Transverse colon (tissue), 4 donors: ENCODE measurements at regions not wholly inside any gene's neighbourhood (a gene's known extent, or its start where the extent isn't known, plus 50 kb on each side); places are given as distances from the start of the nearest gene placed in this dataset.

Experiments used
- DNase-seq: peaks from one replicate; pipeline ENCODE4 v3.0.0-alpha.2; 2019
- H3K27ac ChIP-seq, 4 donors: fragments of 200-600 bp; sonication (generic); 2 replicates each; pipeline ENCODE4 v1.5.1; 2016 to 2018; ENCODE audit warnings: inconsistent platforms in 4 of 4
- H3K27me3 ChIP-seq: fragments of 200-600 bp; sonication (generic); 2 replicates; pipeline ENCODE4 v1.5.1; 2017; ENCODE audit warnings: inconsistent platforms
- H3K36me3 ChIP-seq, 4 donors: fragments of 200-600 bp; sonication (generic); 2 replicates each; pipeline ENCODE4 v1.5.1; 2017 to 2019; ENCODE audit warnings: inconsistent platforms in 4 of 4
- H3K4me1 ChIP-seq, 4 donors: fragments of 200-600 bp; sonication (generic); 2 replicates each; pipeline ENCODE4 v1.5.1; 2017 to 2020; ENCODE audit warnings: inconsistent platforms in 4 of 4
- H3K4me3 ChIP-seq, 4 donors: fragments of 200-600 bp; sonication (generic); 1 replicate in 1 of 4; 2 replicates in 3 of 4; pipeline versions ENCODE4 v1.5.1 to v1.6.1; 2017 to 2019; ENCODE audit warnings: inconsistent platforms in 4 of 4
- H3K9me3 ChIP-seq, 2 donors: fragments of 200-600 bp; sonication (generic); 2 replicates each; pipeline ENCODE4 v1.5.1; 2017 to 2019; ENCODE audit warnings: inconsistent platforms in 2 of 2
- CTCF ChIP-seq, 5 experiments: fragments of 200-600 bp in 3 of 5; fragments of 450-650 bp in 2 of 5; sonication (generic) in 3 of 5; IDR thresholded peaks; 1 replicate in 2 of 5; 2 replicates in 3 of 5; pipeline ENCODE4 v1.5.1; 2016 to 2017; ENCODE audit warnings: antibody characterized with exemption in 5 of 5, inconsistent platforms in 3 of 5, mild to moderate bottlenecking in 2 of 5, moderate library complexity in 1 of 5
- EP300 ChIP-seq: sonication (generic); formaldehyde crosslinking; IDR thresholded peaks from one replicate; pipeline ENCODE4 v1.6.1; 2017; ENCODE audit warnings: antibody characterized with exemption, low read depth
- POLR2A ChIP-seq: fragments of 450-650 bp; IDR thresholded peaks from one replicate; pipeline ENCODE4 v1.6.1; 2016; ENCODE audit warnings: antibody characterized with exemption, mild to moderate bottlenecking, moderate library complexity
- POLR2AphosphoS5 ChIP-seq, 3 donors: sonication (generic); formaldehyde crosslinking; IDR thresholded peaks; one replicate each; pipeline ENCODE4 v1.6.1; 2016; ENCODE audit warnings: antibody characterized with exemption in 3 of 3
- WGBS, 2 donors: methylation state at CpG; one replicate each; pipeline ENCODE4 v1.1.5; 2018; ENCODE audit warnings: low coverage in 1 of 2; 5-methylcytosine and 5-hydroxymethylcytosine counted together
- in situ Hi-C, 4 donors: fragments of 200-750 bp; cut with MboI; loops; one replicate each; pipeline versions ENCODE4 v1.15.0 to v1.15.1; 2017; ENCODE audit warnings: low sequenced_read_pairs in 3 of 4, low pct_ligation_motif_present in 1 of 4, low pct_unique_long_range_greater_than_20kb in 1 of 4
- intact Hi-C: fragments of 100-400 bp; cut with DNase I; formaldehyde crosslinking; loops from one replicate; pipeline ENCODE4 v1.15.1; 2023; ENCODE audit warnings: low total_unique reads

DNA sequence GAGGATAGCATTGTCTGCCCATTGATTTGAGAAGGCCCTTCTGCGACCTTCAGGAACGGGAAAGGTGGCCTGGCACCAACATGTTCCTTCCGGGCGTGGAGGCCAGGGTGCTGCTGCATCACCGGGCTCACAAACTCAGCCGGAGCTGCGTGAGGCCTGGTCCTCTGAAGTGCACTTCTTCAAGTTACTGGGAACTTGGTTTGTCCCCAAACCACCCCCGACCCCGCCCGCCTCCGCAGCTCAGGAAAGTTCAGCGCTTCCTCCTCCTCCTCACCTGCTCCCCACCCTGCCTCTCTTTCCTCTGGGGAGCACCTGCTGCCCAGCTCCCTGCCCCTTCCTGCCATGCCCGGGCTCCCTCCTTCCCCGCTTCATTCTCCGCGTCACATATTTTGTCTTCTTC lies 116.0 kb upstream of the LRPAP1 start:
- no peaks in the 10 kb centered on the region for H3K27me3 ChIP-seq
- in situ Hi-C loops = no loop called here
- no peak overlapping the region for H3K27ac ChIP-seq
- no peak for TF ChIP-seq POLR2A
- no peak for TF ChIP-seq CTCF (IDR thresholded peaks at IDR 0.05)
- TF ChIP-seq EP300 = no peak
- TF ChIP-seq POLR2AphosphoS5 (IDR thresholded peaks at IDR 0.05) = no peak
- peaks cover 0 to 3% (median 0%) of the 10 kb centered on the region in 4 donors for H3K4me1 ChIP-seq
- H3K36me3 ChIP-seq = no peaks in the 10 kb centered on the region
- DNase-seq = no peak
- 79 to 100% methylated on average over 2 to 16 of the region's 16 CpGs for WGBS, 2 donors
- no peaks in the 10 kb centered on the region for H3K9me3 ChIP-seq
- no peak overlapping the region for H3K4me3 ChIP-seq
- intact Hi-C loops = no loop called here

- Histone ChIP-seq H3K27ac (no peak overlapping the region), H3K36me3 (no peaks in the 10 kb centered on the region), H3K4me1 (peaks cover 0 to 3% (median 0%) of the 10 kb centered on the region in 4 donors), H3K9me3 (no peaks in the 10 kb centered on the region), H3K4me3 (no peak overlapping the region), H3K27me3 (no peaks in the 10 kb centered on the region)
- in situ Hi-C loops = no loop called here
- intact Hi-C loops = no loop called here
- 88 to 92% methylated on average over 6 to 12 of the region's 12 CpGs for WGBS, 2 donors
- no peak for TF ChIP-seq CTCF (IDR thresholded peaks at IDR 0.05)
- no peak for TF ChIP-seq POLR2A
- TF ChIP-seq EP300 = no peak
- no peak for TF ChIP-seq POLR2AphosphoS5 (IDR thresholded peaks at IDR 0.05)
- DNase-seq = no peak
Measured at GRCh38 chr4:3647421-3647820, 115.2 kb upstream of the LRPAP1 start.

DNA sequence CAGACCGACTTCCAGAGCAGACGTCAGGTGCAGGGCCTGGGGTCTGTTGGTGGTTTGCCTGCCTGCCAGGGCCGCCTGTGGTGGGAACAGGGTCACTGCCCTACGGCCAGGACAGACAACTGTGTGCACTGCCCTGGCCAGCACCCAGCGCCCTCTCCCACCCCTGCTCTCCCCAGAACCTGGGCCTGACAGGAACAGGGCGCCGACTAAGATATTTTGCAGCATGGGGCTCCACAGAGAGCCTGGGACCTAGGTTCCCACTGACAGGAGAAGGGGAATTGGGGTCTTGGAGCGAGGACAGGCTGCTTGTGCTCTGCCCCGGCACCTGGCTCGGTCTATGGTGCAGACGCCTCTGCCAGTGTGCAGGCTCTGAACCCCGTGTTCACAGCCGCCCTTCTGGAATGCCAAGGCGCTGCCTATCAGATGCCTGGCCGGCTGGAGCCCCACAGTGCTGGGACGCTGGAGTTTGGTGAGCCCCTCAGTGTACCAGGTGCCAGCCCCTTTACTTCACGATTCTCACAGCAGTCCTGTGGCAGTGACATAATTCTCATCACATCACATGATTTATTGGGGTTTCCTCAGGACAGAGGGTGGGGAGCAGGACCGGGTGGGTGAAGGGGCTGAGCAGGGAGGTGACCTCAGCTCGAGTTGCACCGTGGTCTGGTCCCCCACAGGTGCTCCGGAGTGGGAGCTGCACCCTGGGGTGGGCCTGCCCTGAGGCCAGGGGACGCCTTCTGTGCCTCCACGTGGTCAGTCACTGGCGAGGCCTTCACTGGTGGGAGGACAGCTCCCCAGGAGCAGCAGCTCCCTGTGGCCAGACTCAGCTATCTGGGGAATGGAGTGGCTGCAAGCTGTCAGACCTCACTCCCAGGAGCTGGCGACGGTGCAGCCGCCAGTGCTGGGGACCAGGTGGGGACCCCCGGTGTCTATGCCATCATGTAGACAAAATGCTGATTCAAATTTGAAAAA lies 113.8 kb upstream of the LRPAP1 start:
- Histone ChIP-seq H3K27me3 (no peaks in the 10 kb centered on the region), H3K9me3 (no peaks in the 10 kb centered on the region), H3K4me1 (peaks cover 0 to 3% (median 0%) of the 10 kb centered on the region in 4 donors), H3K27ac (no peak overlapping the region), H3K4me3 (no peak overlapping the region), H3K36me3 (no peaks in the 10 kb centered on the region)
- in situ Hi-C loops = no loop called here
- WGBS, 2 donors = 29 to 69% methylated on average over 3 to 28 of the region's 28 CpGs
- intact Hi-C loops = no loop called here
- no peak for DNase-seq
- TF ChIP-seq EP300 = no peak
- no peak for TF ChIP-seq POLR2AphosphoS5 (IDR thresholded peaks at IDR 0.05)
- TF ChIP-seq POLR2A = no peak
- no peak for TF ChIP-seq CTCF (IDR thresholded peaks at IDR 0.05)

DNA sequence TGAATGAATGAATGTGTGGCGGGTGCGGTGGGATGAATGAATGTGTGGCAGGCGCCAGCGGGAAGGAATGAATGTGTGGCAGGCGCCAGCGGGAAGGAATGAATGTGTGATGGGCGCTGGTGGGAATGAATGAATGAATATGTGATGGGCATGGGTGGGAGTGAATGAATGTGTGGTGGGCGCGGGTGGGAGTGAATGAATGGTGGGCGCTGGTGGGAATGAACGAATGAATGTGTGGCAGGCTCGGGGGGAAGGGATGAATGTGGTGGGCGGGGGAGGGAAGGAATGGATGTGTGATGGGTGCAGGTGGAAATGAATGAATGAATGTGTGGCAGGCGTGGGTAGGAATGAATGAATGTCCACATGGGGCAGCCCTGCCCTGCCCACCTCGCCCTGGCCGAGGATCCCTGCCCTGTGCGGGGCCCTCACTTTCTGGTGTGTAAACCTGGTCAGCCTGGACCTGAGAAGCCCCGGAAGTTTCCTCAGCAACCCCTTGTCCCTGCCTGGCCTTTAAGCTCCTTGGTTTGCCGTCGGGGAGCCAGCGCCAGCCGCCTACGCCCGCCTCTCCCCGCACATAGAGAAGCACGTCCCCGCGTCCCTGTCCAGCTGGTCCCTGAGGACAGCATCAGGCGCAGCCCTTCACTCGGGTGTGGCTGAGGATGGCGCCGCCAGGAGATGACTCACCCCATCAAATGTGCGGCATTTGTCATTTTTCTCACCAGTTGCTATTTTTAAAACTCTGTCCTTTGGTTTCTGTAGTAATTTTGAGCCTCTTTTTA lies 112.8 kb upstream of the LRPAP1 start:
- Histone ChIP-seq H3K4me3 (no peak overlapping the region), H3K27me3 (no peaks in the 10 kb centered on the region), H3K4me1 (peaks cover 0 to 3% (median 0%) of the 10 kb centered on the region in 4 donors), H3K27ac (no peak overlapping the region), H3K9me3 (no peaks in the 10 kb centered on the region), H3K36me3 (no peaks in the 10 kb centered on the region)
- DNase-seq = no peak
- intact Hi-C loops (no loop called here), in situ Hi-C loops (no loop called here)
- no peak for TF ChIP-seq POLR2A
- TF ChIP-seq POLR2AphosphoS5 (IDR thresholded peaks at IDR 0.05) = no peak
- no peak for TF ChIP-seq EP300
- TF ChIP-seq CTCF (IDR thresholded peaks at IDR 0.05) = no peak
- WGBS, 2 donors = 53 to 80% methylated on average over 15 to 33 of the region's 33 CpGs
